ENCODE measurements at regions not wholly inside any gene's neighbourhood (a gene's known extent, or its start where the extent isn't known, plus 50 kb on each side); places are given as distances from the start of the nearest gene placed in this dataset.

- no peak for TF ChIP-seq EZH2 (IDR thresholded peaks at IDR 0.05; ENCODE audit: low read length, missing control alignments)
- no peak for TF ChIP-seq CTCF (conservative IDR thresholded peaks at IDR 0.05 in 1 of 2, IDR thresholded peaks at IDR 0.05 in 1 of 2; ENCODE audit: low read depth in 1 of 2, low read length in 2 of 2)
These were observed 230.0 kb upstream of the IRX1 start for GRCh38 chr5:3365501-3366215.
